NCI-H1105 (cell line): ENCODE measurements at regions not wholly inside any gene's neighbourhood (a gene's known extent, or its start where the extent isn't known, plus 50 kb on each side); places are given as distances from the start of the nearest gene placed in this dataset.
"Not testable (repeated sequence)": the region's sequence is repeated elsewhere in the genome, so short reads cannot be mapped to it uniquely, and the experiment has no call there.

Experiments
- DNase-seq: peaks from one replicate; lab custom pipeline; 2025; lab: John Stamatoyannopoulos, UW

DNA sequence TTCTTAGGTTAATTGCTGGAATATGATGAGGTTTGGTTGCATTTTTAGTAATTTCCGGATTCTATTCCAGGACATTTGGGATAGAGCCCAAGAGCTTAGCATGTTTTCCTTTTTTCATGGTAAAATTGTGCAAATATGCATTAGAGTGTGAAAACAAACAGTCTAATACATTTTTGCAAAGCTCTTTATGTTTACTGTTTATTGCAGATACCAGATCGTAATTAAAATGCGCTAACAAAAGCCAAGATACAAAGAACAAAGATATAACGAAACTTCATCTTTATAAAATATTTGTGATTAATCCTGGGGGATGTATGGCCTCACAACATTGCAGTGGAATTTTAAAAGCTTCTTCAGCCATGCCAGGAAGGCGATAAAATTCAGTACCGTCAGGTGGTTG, 94.5 kb upstream of the TBC1D5 start:
- no peak for DNase-seq

DNA sequence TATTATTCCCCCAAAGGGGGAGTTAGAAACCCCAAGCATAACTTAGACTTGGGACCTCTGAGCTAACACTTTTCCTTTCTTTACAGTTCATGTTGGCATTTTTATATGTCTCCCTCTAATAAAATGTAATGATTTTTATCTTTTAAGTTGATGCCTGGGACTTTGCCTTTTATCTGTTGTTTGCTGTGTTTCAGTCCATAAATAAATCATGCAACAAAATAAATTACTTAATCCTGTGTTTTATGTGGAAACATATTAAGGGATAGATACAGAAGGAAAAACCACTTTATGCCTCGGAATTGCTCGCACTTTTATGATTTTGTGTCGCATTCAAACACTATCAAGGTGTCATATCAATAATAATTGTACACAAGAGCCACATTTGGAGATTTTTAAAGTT, 93.7 kb upstream of the TBC1D5 start:
- DNase-seq: no peak

- no peak for DNase-seq
Observed at GRCh38 chr3:17833786-17834559, 91.5 kb upstream of the TBC1D5 start.

DNA sequence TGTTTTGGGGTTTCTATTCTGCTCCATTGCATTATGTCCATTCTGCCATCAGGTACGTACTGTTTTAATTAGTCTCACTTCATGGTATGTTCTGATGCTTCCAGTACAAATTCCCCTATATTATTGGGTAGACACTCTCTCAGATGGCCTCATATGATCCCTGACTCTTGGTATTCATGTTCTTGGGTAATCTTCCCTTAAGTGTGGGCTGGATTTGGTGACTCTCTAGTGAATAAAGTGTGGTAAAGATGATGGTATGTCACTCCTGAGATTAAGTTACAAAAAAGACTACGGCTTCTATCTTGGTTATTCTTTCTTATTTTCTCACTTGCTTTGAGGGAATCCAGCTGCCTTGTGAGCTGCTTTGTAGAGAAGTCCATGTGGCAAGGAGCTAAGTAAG, 89.6 kb upstream of the TBC1D5 start:
- no peak for DNase-seq

DNA sequence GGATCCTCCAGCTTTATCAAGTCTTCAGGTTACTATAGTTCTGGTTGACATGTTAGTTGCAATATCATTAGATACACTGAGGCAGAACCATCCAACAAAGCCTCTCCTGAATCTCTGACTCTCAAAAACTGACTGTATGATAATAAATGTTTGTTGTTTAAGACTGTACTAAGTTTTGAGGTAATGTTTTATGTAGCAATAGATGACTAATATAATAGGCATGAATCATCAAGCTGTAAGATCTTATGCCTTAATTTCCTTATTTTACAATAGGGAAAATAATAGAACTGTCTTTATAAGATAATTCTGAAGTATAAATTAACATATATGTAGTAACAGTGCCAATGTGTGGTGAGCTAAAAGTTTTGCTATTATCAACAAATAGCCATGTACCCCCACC, 88.9 kb upstream of the TBC1D5 start:
- no peak for DNase-seq

DNA sequence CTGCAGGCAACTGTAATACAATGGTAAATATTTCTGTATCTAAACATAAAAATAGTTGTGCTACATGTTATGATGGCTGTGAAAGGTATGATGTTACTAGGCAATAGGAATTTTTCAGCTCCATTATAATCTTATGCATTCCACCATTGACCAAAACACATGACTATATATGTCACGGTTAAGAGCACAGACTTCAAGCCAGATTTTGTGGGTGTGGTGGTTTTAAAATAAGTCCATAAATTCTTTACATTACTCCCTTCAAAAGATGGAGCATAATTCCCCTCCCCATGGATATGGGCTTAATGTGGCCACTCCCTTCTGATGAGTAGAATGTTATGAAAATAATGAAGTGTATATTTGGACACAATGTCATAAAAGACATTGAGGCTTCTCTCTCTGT, 88.4 kb upstream of the TBC1D5 start:
- DNase-seq: no peak

GRCh38 chr3:17828388-17828787, 86.0 kb upstream of the TBC1D5 start:
- no peak for DNase-seq

DNA sequence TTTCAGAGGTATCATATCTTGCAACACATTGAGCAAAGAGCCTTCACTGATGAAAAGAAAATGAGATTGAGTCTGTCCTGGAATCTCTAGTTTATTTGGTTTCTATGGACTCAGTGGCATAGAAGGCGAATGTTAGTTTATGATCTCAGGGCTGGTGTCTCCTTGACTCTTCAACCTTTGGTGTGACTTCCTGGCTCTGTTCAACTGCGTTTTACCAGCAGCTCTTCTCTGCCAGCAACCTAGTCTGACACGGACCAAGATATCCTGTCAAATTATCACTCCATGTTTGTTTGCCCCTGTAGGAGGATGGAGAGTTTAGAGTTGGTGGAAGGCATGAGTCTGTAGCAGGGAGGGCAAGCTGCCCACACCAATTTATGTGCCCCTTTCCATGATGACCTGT, 82.9 kb upstream of the TBC1D5 start:
- DNase-seq: no peak

- no peak for DNase-seq
Observed at GRCh38 chr3:17823816-17824215, 81.4 kb upstream of the TBC1D5 start.

DNA sequence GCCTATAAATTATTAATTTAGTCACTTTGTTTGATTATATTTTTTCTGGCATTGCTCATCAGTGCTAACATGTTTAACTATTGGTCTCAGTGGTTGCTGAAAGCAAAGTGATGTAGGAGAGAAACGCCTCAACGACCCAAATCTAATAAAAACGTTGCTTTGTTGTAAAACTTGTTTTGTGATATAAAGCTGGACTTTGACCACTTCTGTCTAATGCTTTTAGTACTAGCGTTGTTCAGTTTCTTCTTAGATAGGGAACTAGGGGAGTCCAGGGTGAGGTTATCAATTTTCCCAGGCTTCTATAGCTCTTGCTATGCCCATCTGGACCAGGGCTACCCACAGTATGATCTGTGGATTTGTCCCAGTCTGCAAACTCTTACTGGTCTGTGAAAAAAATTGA, 80.6 kb upstream of the TBC1D5 start:
- DNase-seq: no peak

GRCh38 chr3:17820704-17821103, 78.3 kb upstream of the TBC1D5 start:
- DNase-seq: no peak

DNA sequence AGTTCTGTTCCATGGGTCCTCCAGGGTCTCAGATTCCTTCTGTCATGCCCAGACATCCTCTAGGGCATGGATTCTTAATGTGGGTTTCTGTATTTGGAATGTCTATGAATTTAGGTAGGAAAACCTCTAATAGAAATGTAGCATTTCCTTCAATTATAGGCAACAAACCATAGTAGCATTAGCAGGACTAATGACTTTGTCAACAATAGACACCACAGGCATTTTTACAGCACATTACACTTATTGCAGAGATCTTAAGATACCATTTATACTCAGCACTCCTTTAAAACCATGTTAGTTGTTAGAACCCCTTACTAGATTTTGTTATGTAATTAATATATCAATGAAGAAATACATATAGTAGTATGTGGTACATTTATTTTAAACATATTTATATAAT, 77.8 kb upstream of the TBC1D5 start:
- DNase-seq: no peak

DNA sequence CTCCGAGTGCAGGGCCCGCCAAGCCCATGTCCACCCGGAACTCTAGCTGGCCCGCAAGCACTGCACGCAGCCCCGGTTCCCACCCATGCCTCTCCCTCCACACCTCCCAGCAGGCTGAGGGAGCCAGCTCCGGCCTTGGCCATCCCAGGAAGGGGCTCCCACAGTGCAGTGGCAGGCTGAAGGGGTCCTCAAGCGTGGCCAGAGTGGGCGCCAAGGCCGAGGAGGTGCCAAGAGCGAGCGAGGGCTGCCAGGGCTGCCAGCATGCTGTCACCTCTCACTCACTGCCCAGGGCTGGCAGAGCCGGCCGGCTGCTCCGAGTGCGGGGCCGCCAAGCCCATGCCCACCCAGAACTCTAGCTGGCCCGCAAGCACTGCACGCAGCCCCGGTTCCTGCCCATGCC, 75.5 kb upstream of the TBC1D5 start:
- not testable (repeated sequence) for DNase-seq

DNA sequence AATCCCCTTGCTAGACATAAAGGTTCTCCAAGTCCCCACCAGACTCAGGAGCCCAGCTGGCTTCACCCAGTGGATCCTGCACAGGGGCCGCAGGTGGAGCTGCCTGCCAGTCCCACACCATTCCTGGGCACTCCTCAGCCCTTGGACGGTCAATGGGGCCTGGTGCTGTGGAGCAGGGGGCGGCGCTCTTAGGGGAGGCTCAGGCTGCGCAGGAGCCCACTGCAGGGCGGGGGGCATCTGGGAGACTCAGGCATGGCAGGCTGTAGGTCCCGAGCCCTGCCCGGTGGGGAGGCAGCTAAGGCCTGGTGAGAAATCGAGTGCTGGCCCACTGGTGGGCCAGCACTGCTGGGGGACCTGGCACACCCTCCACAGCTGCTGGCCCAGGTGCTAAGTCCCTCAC, 75.1 kb upstream of the TBC1D5 start:
- no peak for DNase-seq

GRCh38 chr3:17816839-17817238, 74.4 kb upstream of the TBC1D5 start:
- DNase-seq: not testable (repeated sequence)

DNA sequence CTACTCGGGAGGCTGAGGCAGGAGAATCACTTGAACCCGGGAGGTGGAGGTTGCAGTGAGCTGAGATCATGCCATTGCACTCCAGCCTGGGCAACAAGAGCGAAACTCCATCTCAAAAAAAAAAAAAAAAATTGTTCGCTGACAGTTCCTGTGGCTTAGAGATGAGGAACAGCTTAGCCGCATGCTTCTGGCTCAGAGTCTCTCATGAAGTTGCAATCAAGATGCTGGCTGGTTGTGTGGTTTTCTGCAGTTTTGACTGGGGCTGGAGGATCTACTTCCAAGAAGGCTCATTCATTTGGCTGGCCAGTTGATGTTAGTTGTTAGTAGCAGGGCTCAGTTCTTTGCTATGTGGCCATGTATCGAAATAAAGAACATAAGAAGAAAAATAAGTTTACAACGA, 69.9 kb upstream of the TBC1D5 start:
- not testable (repeated sequence) for DNase-seq

GRCh38 chr3:17811646-17812045, 69.2 kb upstream of the TBC1D5 start:
- DNase-seq: no peak

DNA sequence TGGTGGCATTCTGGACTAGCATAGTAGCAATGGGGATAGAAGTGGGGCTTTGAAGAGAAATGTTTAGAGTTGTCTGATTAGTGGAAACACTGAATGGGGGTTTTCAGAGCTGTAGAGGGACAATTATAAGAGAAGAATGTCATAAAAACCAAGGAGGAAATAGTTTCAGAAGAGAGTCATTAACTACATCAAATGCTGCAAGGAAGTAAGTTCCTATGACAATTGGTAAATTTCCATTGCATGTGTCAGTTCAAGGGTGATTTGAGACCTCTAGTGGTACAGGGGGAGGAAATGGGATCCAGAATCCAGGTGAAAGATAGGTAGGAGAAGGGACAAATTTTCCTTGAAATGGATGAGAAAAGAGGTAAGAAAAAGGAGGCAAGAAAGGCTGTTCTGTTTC, 68.3 kb upstream of the TBC1D5 start:
- DNase-seq: no peak

- no peak for DNase-seq
Observed at GRCh38 chr3:17808994-17809393, 66.6 kb upstream of the TBC1D5 start.

GRCh38 chr3:17806876-17807275, 64.4 kb upstream of the TBC1D5 start:
- no peak for DNase-seq

GRCh38 chr3:17806201-17806600, 63.8 kb upstream of the TBC1D5 start:
- no peak for DNase-seq

- DNase-seq: no peak
Observed at GRCh38 chr3:17805461-17805940, 63.1 kb upstream of the TBC1D5 start.

GRCh38 chr3:17802950-17803349, 60.5 kb upstream of the TBC1D5 start:
- no peak for DNase-seq

DNA sequence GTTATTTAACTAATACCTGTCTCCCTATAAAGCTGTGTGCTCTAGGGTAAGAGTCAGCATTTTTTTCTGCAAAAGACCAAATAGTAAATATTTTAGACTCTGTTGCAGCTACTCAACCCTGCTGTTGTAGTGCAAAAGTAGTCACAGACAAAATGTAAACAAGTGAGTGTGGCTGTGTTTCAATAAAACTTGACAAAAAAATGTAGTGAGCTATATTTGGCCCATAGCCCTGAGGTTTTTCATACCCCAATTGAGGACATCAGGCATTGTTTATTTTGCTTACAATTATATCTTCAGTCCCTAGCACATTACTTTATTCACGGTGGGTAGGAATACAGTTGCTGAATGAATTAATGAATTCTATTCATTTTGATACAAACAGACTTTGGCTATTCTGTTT, 58.7 kb upstream of the TBC1D5 start:
- DNase-seq: no peak
